Non-pigmented ciliary epithelial cell (primary cell): ENCODE measurements at regions not wholly inside any gene's neighbourhood (a gene's known extent, or its start where the extent isn't known, plus 50 kb on each side); places are given as distances from the start of the nearest gene placed in this dataset.

Source experiments
- DNase-seq: peaks from one replicate; pipeline ENCODE4 v3.0.0-alpha.2; 2010; ENCODE audit warnings: low read depth

DNA sequence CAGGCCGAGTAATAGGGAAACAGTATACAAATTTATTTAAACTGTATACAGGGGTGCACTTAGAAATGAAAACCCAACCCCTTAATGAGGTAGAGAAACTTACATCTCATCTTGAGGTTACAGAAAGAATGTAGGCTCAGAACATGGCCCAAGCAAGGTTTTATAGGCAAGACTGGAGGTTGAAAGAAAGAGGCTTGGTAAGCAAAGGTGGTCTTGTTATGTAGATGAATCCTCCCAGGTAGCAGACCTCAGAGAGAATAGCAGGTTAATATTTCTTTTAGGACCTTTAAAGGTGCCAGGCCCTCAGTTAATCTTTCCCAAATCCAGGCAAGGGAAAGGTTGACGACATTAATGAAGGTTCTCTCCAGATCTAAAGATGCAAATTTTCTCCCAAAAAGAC is 1466.8 kb upstream of the PRR20A start:
- DNase-seq = no peak

DNA sequence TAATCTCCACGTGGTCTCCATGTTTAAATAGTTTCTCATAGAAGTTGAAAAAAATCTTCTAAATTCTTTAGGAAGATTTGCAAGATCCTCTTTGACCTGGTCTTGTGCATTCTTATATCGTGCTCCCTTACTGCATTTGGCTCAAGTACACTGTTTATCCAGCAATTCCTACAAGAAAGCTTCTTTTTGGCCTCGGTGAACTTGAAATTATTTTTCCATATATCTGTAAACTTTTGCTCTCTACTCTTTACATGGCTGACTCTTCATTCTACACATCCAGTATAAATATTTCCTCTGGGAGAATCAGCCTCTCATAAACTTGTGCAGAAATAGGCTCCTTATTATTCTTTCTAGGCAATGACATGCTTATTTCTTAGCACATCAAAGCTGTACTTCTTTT is 1457.9 kb upstream of the PRR20A start:
- DNase-seq = no peak

- DNase-seq = no peak
Observed at GRCh38 chr13:55705526-55705925, 1435.2 kb upstream of the PRR20A start.

GRCh38 chr13:55705971-55706370 is 1434.7 kb upstream of the PRR20A start:
- no peak for DNase-seq

DNA sequence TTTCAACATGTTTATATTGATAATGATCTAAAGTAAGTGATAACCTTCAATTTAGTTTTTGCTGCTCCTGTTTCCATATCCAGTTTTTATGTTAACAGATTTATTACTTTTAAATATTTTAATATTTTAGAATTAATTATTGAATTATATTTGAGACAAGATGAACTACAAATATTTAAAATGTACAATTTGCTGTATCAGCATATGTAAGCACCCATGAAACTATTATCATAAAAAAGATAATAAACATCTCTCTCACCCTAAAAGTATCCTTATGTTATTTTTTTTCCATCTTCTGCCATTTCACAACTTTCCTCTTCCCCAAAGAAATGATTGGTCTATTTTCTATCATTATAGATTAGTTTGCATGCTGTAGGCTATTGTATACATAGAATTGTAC is 1426.6 kb upstream of the PRR20A start:
- DNase-seq = no peak

DNA sequence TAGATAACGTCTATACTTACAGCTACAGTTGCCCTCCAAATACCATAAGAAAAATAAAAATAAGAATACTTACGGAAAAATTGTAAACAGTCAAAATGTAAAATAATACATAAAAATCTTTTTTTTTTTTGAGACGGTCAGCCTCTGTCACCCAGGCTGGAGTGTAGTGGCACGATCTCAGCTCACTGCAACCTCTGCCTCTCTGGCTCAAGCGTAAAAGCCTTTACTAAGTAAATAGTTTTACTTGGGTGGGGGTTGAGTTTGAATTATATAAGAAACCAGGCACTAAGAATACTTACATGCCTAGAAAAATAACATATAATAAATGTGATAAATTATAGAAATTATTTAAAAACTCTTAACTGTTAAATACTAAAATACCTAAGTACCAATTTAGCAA is 1413.0 kb upstream of the PRR20A start:
- no peak for DNase-seq

DNA sequence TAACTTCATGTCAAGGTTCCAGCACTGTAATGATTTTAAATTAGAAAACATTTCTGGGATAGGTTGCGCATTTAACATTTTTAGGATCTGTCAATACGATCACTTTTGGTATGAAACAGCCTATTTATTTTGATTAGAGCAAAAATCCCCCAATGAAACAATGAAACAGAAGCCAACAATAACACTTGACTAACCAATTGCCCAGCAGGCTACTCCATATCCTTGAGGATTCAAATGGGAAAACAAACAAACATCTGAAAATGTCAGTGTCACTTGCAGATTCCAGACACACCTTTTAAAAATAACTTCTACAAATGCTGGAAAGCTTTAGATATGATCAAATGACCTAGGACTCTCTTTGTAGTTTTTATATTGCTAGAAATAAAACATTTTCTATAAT is 1412.5 kb upstream of the PRR20A start:
- DNase-seq = no peak

GRCh38 chr13:55745828-55746227 is 1394.9 kb upstream of the PRR20A start:
- DNase-seq = no peak

DNA sequence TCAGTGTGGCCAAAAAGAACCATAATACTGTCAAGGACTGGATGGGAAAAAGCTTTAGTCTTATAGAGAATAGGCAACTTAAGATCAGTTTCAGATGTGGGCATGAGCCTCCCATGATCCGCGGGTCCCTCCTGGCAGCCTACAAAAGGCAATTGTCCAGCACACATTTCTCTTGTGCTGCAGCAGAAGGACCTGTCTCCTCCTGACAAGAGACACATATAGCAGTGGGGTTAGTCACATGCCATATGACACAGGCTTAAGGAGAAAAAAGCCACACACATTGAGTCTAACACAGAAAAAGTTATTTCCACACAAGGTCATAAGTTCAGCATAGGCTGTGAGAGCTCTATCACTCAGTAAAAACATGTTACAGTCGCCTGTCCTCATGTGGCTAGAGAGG is 1378.7 kb upstream of the PRR20A start:
- DNase-seq = no peak

GRCh38 chr13:55777612-55778011 is 1363.1 kb upstream of the PRR20A start:
- DNase-seq = no peak

GRCh38 chr13:55783841-55784240 is 1356.9 kb upstream of the PRR20A start:
- DNase-seq = no peak

DNA sequence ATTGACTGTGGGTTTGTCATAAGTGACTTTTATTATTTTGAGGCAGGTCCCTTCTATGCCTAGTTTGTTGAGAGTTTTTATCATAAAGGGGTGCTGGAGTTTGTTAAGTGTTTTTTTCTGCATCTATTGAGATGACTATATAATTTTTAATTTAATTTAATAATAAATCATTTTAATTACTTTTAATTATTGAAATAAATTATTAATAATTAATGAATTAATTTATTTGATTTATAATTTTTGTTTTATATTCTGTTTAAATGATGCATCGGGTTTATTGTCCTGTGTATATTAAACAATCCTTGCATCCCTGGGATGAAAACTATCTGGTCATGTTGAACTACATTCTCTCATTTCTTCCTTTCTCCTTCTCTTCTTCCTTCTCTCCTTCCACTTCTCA is 1352.2 kb upstream of the PRR20A start:
- no peak for DNase-seq

DNA sequence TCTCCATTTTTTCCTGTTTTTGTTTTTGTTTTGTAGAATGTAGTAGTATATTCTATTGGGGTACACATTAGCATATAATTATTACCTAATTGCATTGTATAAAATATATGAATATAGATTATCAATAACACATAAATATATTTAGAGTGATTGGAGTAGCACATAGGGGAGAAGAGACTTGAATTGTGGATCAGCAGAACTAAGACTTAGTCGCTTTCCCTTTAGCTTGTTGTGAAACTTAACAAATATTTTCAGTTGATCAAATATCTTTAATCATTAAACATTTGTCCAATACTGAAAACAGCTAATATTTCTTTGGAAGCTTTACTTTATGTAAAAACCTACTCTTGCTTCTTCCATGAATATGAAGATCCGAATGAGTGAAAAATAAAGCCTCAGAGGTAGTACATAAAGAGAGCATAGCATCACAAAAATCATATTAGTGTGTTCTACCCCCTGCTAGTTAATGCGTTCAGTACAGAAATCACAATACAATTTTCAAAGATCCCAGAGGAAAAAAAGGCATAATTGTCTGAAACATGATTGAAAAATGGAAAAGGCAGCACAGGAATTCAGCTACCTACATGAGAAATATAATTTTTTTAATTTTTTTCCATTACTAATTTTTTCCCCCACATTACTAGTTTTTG is 1348.0 kb upstream of the PRR20A start:
- DNase-seq = no peak

DNA sequence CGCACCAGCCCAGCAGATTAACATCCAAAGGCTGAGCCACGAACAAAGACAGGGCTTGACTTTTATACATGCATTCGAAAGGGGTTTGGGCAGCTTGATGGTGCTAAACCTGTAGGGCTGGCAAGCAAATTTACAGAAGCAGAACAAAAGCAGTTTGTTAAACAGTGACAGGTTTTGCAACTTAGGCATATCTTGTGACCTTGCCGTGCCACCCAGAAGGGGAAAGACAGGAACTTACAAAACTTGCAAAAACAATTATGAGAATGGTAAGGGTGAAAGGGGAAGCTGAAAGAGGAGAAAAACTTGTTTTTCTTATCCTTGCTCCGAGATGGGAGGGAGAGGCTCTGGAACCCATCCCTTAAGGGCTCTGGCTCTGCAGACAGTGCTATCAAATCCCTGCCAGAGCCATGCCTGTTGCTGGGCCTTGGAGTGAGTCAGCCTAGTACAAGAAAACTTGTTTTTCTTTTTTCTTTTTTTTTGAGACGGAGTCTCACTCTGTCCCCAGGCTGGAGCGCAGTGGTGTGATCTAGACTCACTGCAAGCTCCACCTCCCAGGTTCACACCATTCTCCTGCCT is 1325.2 kb upstream of the PRR20A start:
- no peak for DNase-seq

DNA sequence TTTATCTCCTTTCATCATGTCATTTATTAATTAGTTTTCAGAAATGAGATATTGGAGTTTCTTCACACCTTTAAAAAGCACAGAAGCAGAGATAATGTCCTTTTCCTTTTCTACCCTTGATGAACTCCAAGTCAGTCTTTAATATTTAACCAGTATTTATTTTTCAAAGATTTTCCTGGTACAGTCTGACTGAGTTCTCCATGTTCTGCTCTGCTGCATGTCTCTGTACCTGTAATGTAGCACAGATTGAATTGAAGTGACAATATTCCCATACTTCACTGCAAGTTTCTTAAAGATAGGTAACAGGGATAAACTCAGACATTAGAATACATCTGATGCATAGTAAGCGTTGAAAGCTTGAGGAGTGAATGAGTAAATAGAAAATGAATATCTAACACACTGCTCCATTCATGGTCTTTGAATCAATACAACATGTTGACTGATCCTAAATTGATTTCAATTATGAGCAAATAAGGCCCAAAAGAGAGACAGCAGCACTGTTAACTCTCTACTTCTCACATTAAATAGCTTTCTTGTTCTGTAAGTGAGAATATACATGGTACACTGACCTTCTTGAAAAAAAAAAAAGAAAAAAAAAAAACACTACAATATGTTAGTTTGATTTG is 1323.6 kb upstream of the PRR20A start:
- DNase-seq = no peak

GRCh38 chr13:55820817-55821216 is 1319.9 kb upstream of the PRR20A start:
- no peak for DNase-seq

GRCh38 chr13:55869648-55870047 is 1271.1 kb upstream of the PRR20A start:
- no peak for DNase-seq

DNA sequence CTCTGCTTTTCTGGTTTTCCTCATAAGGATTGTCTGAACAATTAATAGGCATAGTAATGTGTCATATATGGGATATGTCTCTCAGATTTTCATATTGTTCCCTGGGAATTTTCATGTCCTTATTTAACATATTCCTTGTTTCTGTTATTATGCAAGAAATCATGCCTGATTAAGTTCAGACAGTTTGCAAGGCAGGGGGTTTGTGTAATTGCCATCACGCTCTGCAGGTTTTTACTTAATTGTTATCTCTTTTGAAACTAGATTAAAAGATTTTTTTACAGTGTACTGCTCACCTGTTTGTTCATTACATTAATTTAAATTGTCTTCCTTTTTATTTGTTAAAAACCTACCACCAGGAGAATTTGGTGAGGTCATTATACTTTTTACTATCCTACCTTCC is 1253.2 kb upstream of the PRR20A start:
- DNase-seq = no peak

- DNase-seq = no peak
Observed at GRCh38 chr13:55893540-55893939, 1247.2 kb upstream of the PRR20A start.

- DNase-seq = no peak
Observed at GRCh38 chr13:55937180-55937579, 1203.5 kb upstream of the PRR20A start.

DNA sequence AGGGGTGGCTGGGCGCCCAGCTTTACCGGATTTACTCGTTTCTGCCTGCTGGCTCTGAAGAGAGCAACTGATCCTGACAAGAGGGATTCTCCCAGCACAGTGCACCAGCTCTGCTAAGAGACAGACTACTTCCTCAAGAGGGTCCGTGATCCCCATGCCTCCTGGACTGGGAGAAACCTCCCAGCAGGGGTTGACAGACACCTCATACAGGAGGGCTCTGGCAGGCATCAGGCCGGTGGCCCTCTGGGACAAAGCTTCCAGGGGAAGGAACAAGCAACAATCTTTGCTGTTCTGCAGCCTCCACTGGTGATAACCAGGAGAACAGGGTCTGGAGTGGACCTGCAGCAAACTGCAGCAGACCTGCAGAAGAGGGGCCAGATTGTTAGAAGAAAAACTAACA is 1192.5 kb upstream of the PRR20A start:
- DNase-seq = no peak

GRCh38 chr13:55963934-55964333 is 1176.8 kb upstream of the PRR20A start:
- DNase-seq = no peak

DNA sequence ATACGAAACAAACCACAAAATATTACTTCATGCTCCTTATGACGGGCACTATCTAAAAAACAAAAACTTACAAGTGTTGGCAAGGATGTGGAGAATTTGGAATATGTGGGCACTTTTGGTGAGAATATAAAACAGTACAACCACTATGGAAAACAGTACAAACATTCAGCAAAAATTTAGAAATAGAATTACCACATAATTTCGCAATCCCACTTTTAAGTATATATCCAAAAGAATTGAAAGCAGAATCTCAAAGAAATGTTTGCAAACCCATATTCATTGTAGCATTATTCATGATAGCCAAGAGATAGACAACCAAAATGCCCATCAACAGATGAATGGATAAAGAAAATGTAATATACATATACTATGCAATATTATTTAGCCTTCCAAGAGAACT is 1173.7 kb upstream of the PRR20A start:
- no peak for DNase-seq

- no peak for DNase-seq
Observed at GRCh38 chr13:55977436-55977835, 1163.3 kb upstream of the PRR20A start.
